Esophagus squamous epithelium (tissue), 5 donors: ENCODE measurements at regions not wholly inside any gene's neighbourhood (a gene's known extent, or its start where the extent isn't known, plus 50 kb on each side); places are given as distances from the start of the nearest gene placed in this dataset.

Source experiments
- DNase-seq: peaks from one replicate; lab custom pipeline; 2025; lab: John Stamatoyannopoulos, UW
- H3K27ac ChIP-seq, 4 donors: fragments of 200-600 bp; sonication (generic); one replicate each; pipeline ENCODE4 v1.5.1; 2016 to 2019; ENCODE audit warnings: mild to moderate bottlenecking in 1 of 4
- H3K27me3 ChIP-seq, 4 donors: fragments of 200-600 bp; sonication (generic); 1 replicate in 3 of 4; 2 replicates in 1 of 4; pipeline versions ENCODE4 v1.5.1 to v1.6.0; 2017 to 2021; ENCODE audit warnings: antibody characterized with exemption in 1 of 4
- H3K36me3 ChIP-seq, 3 donors: fragments of 200-600 bp; sonication (generic); one replicate each; pipeline ENCODE4 v1.5.1; 2016 to 2019
- H3K4me1 ChIP-seq, 3 donors: fragments of 200-600 bp; sonication (generic); one replicate each; pipeline ENCODE4 v1.5.1; 2017 to 2019
- H3K4me3 ChIP-seq, 4 donors: fragments of 200-600 bp; sonication (generic); 1 replicate in 3 of 4; 2 replicates in 1 of 4; pipeline ENCODE4 v1.5.1; 2016 to 2019; ENCODE audit warnings: mild to moderate bottlenecking in 2 of 4, moderate library complexity in 1 of 4
- H3K9me3 ChIP-seq, 3 donors: fragments of 200-600 bp; sonication (generic); one replicate each; pipeline ENCODE4 v1.5.1; 2016 to 2019
- POLR2A ChIP-seq, 4 donors: fragments of 450-650 bp; IDR thresholded peaks; one replicate each; pipeline ENCODE4 v1.6.1; 2017; ENCODE audit warnings: antibody characterized with exemption in 4 of 4, mild to moderate bottlenecking in 4 of 4, moderate library complexity in 3 of 4
- WGBS, 2 donors: methylation state at CpG; one replicate each; pipeline ENCODE4 v1.1.5; 2018; 5-methylcytosine and 5-hydroxymethylcytosine counted together
- intact Hi-C: fragments of 100-400 bp; cut with DNase I; formaldehyde crosslinking; loops from one replicate; pipeline ENCODE4 v1.15.0; 2022
- TF ChIP-seq, protein P1 (sequence below), 6 experiments: fragments of 450-650 bp in 4 of 6; fragments of 200-600 bp in 2 of 6; sonication (generic) in 2 of 6; IDR thresholded peaks; one replicate each; pipeline ENCODE4 v1.5.1; 2016 to 2019; ENCODE audit warnings: antibody characterized with exemption in 6 of 6, mild to moderate bottlenecking in 4 of 6, moderate library complexity in 4 of 6
- donor health status: DM: yes; HTN: yes; CAD: no.

DNA sequence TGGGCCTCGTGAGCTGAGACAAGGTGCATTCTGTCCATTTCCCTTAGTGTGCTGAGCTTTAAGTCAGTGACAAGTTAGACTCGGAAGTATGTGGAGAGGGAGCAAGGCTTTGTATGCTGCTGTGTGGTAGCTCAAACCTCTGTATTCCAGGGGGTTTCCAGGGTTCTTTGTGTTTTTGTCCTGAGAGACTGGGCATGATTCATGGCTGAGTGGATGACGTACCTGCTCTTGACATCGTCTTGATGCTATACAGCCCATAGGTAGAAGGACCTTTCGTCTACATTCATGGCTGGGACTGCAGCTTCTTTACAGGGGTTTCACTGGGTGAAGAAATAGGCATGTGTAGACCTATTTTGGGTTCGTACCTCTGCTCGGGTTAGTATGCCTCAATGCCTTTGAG is 162.7 kb upstream of the WDR1 start:
- H3K9me3 ChIP-seq = no peaks in the 10 kb centered on the region
- H3K36me3 ChIP-seq = no peaks in the 10 kb centered on the region
- H3K27me3 ChIP-seq = no peaks in the 10 kb centered on the region
- no peaks in the 10 kb centered on the region for H3K4me1 ChIP-seq
- DNase-seq = no peak
- no peak overlapping the region for H3K4me3 ChIP-seq
- no peak for TF ChIP-seq POLR2A (IDR thresholded peaks at IDR 0.05)
- TF ChIP-seq, protein P1, sequence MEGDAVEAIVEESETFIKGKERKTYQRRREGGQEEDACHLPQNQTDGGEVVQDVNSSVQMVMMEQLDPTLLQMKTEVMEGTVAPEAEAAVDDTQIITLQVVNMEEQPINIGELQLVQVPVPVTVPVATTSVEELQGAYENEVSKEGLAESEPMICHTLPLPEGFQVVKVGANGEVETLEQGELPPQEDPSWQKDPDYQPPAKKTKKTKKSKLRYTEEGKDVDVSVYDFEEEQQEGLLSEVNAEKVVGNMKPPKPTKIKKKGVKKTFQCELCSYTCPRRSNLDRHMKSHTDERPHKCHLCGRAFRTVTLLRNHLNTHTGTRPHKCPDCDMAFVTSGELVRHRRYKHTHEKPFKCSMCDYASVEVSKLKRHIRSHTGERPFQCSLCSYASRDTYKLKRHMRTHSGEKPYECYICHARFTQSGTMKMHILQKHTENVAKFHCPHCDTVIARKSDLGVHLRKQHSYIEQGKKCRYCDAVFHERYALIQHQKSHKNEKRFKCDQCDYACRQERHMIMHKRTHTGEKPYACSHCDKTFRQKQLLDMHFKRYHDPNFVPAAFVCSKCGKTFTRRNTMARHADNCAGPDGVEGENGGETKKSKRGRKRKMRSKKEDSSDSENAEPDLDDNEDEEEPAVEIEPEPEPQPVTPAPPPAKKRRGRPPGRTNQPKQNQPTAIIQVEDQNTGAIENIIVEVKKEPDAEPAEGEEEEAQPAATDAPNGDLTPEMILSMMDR (IDR thresholded peaks at IDR 0.05) = no peak
- intact Hi-C loops = no loop called here
- H3K27ac ChIP-seq = no peak overlapping the region
- WGBS, 2 donors = 77 to 87% methylated on average over 7 of the region's 7 CpGs

DNA sequence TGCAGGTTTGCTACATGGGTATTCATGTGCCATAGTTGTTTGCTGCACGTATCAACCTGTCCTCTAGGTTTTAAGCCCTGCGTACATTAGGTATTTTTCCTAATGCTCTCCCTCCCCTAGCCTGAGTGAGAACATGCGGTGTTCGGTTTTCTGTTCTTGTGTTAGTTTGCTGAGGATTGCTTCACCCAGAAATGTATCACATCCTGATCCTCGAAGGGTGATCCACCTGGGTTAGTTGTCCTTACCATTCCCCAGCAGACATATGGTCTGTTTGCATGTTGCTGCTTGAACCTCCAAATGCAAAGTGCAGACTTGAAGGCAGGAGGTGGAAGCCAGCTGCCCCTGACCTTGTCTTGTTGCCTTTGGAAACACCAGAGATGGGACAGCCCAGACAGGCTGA is 161.5 kb upstream of the WDR1 start:
- Histone ChIP-seq H3K27me3 (no peaks in the 10 kb centered on the region), H3K9me3 (no peaks in the 10 kb centered on the region), H3K36me3 (no peaks in the 10 kb centered on the region), H3K4me1 (no peaks in the 10 kb centered on the region), H3K4me3 (no peak overlapping the region), H3K27ac (no peak overlapping the region)
- DNase-seq = no peak
- 45 to 53% methylated on average over 5 of the region's 5 CpGs for WGBS, 2 donors
- TF ChIP-seq POLR2A (IDR thresholded peaks at IDR 0.05) = no peak
- TF ChIP-seq, protein P1 (IDR thresholded peaks at IDR 0.05) = no peak
- intact Hi-C loops = no loop called here

DNA sequence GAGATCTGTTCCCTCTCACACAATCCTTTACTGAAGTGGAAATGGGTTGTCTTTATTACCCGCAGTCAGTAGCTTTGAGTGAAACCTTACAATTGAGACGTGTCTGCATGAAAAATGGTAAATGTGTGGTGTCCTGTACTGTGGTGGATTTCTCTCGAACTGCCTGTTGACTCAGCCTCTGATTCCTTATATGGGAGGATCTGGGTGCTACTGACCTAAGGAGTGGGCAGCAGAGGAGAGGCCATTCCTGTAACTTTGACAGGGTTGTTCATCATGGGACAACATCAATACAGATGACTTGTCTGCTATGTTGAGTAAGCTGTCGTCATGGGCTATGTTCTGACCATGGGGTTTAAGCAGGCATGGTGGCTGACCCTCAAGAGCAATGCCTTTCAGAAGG is 159.6 kb upstream of the WDR1 start:
- Histone ChIP-seq H3K36me3 (no peaks in the 10 kb centered on the region), H3K9me3 (no peaks in the 10 kb centered on the region), H3K27me3 (no peaks in the 10 kb centered on the region), H3K4me1 (no peaks in the 10 kb centered on the region), H3K27ac (no peak overlapping the region), H3K4me3 (no peak overlapping the region)
- TF ChIP-seq POLR2A (IDR thresholded peaks at IDR 0.05) = no peak
- TF ChIP-seq, protein P1 (IDR thresholded peaks at IDR 0.05) = no peak
- no peak for DNase-seq
- 84 to 90% methylated on average over 3 to 4 of the region's 4 CpGs for WGBS, 2 donors
- intact Hi-C loops = no loop called here

DNA sequence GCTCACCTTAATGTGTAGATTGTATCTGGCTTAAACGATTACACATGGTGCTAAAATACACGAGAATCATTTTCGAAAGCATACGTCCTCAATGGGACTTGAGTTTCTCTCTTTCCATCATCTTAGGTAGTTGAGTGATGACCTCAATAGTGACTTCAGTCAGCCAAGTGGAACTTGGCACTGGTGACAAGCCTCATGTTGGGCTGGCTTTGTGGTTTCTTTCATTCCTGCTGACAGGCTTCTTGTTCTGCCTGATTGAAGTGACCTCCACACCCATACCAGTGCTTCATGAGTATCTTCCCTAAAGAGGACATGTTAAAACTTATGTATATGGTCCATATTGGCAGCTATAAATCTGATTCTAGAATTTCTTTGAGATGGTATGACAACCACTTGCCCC is 159.1 kb upstream of the WDR1 start:
- DNase-seq = no peak
- Histone ChIP-seq H3K4me1 (no peaks in the 10 kb centered on the region), H3K27ac (no peak overlapping the region), H3K27me3 (no peaks in the 10 kb centered on the region), H3K4me3 (no peak overlapping the region), H3K9me3 (no peaks in the 10 kb centered on the region), H3K36me3 (no peaks in the 10 kb centered on the region)
- WGBS, 2 donors = 82 to 85% methylated on average over 4 of the region's 4 CpGs
- TF ChIP-seq, protein P1 (IDR thresholded peaks at IDR 0.05) = no peak
- no peak for TF ChIP-seq POLR2A (IDR thresholded peaks at IDR 0.05)
- intact Hi-C loops = no loop called here

GRCh38 chr4:10273030-10273429 is 156.4 kb upstream of the WDR1 start:
- TF ChIP-seq POLR2A (IDR thresholded peaks at IDR 0.05) = no peak
- TF ChIP-seq, protein P1 (IDR thresholded peaks at IDR 0.05) = no peak
- Histone ChIP-seq H3K36me3 (no peaks in the 10 kb centered on the region), H3K4me1 (no peaks in the 10 kb centered on the region), H3K9me3 (no peaks in the 10 kb centered on the region), H3K27ac (no peak overlapping the region), H3K27me3 (no peaks in the 10 kb centered on the region), H3K4me3 (no peak overlapping the region)
- WGBS, 2 donors = 43 to 44% methylated on average over 4 of the region's 4 CpGs
- DNase-seq = no peak
- intact Hi-C loops = no loop called here
